HepG2 (cell line): ENCODE measurements at regions not wholly inside any gene's neighbourhood (a gene's known extent, or its start where the extent isn't known, plus 50 kb on each side); places are given as distances from the start of the nearest gene placed in this dataset.

Source experiments
- ATAC-seq: fragments of 200-7000 bp; cut with Tn5 transposase; 3 replicates; pipeline ENCODE4 v1.9.1; 2020; ENCODE audit warnings: mild to moderate bottlenecking, moderate library complexity
- BruUV-seq: library from RNA; stranded (reverse); fragments of 400-500 nt; replicated peaks from 2 replicates; lab custom pipeline; 2021; lab: Mats Ljungman, UMichigan
- CTCF ChIA-PET: fragments of 300-600 bp; formaldehyde crosslinking; extraction: SDS; loops from one replicate; lab custom pipeline; 2021; ENCODE audit warnings: low total read pairs, inconsistent platforms, low intra/inter-chr PET ratio; lab: Yijun Ruan, JAX
- POLR2A ChIA-PET: fragments of 350-600 bp; sonication (Branson Sonifier 250); formaldehyde crosslinking; loops from one replicate; lab custom pipeline; 2020; ENCODE audit warnings: antibody characterized with exemption, inconsistent platforms; lab: Yijun Ruan, JAX
- DNase-seq: peaks from one replicate; pipeline ENCODE4 v3.0.0-alpha.2; 2015; ENCODE audit warnings: low spot score
- FAIRE-seq: peaks from 3 replicates; lab custom pipeline; 2011; peaks lifted over from hg19 to GRCh38; lab: Jason Lieb, UNC
- H2AFZ ChIP-seq: one replicate; pipeline ENCODE4 v1.6.1; 2011; ENCODE audit warnings: low read length, inconsistent platforms
- H3K27ac ChIP-seq: fragments of 300-600 bp; 3 replicates; pipeline ENCODE4 v1.8.0; 2011; ENCODE audit warnings: mixed run types, mild to moderate bottlenecking, mixed read lengths, low read length, inconsistent platforms; ENCODE audit not compliant: insufficient read depth; ENCODE audit errors: extremely low read length
- H3K27me3 ChIP-seq, 2 experiments: fragments of 200-600 bp in 1 of 2; 2 replicates in 1 of 2; 3 replicates in 1 of 2; pipeline versions ENCODE4 v1.6.0 to v1.8.0; 2011; ENCODE audit warnings: low read length in 2 of 2, mild to moderate bottlenecking in 2 of 2, moderate library complexity in 2 of 2, inconsistent platforms in 1 of 2; ENCODE audit not compliant: insufficient read depth in 2 of 2, control insufficient read depth in 1 of 2
- H3K36me3 ChIP-seq, 2 experiments: fragments of 200-600 bp in 1 of 2; replicated peaks in 1 of 2; 2 replicates in 1 of 2; 3 replicates in 1 of 2; pipeline versions ENCODE4 v1.5.1 to v1.8.0; 2011; ENCODE audit warnings: low read length in 2 of 2, inconsistent platforms in 1 of 2; ENCODE audit not compliant: insufficient read depth in 2 of 2, control insufficient read depth in 1 of 2
- H3K4me1 ChIP-seq: 2 replicates; pipeline ENCODE4 v1.5.1; 2012; ENCODE audit warnings: low read length, inconsistent platforms; ENCODE audit not compliant: insufficient read depth
- H3K4me2 ChIP-seq: 2 replicates; pipeline ENCODE4 v1.6.0; 2011; ENCODE audit warnings: low read depth, low read length, inconsistent platforms
- H3K4me3 ChIP-seq, 3 experiments: fragments of 200-600 bp in 1 of 3; sonication (generic), shearing (Covaris generic) in 1 of 3; replicated peaks in 1 of 3; 2 replicates each; pipeline ENCODE4 v1.5.1; 2011 to 2016; ENCODE audit warnings: low read length in 3 of 3, inconsistent platforms in 2 of 3, low read depth in 2 of 3, mild to moderate bottlenecking in 2 of 3, control low read depth in 1 of 3, mixed read lengths in 1 of 3; ENCODE audit not compliant: insufficient read depth in 1 of 3
- H3K79me2 ChIP-seq: one replicate; pipeline ENCODE4 v1.6.1; 2011; ENCODE audit warnings: low read length, inconsistent platforms; ENCODE audit not compliant: insufficient read depth
- H3K9ac ChIP-seq: 2 replicates; pipeline ENCODE4 v1.6.0; 2011; ENCODE audit warnings: mild to moderate bottlenecking, low read depth, low read length, inconsistent platforms; ENCODE audit not compliant: insufficient read depth
- H3K9me3 ChIP-seq: 2 replicates; pipeline ENCODE4 v1.5.1; 2012; ENCODE audit warnings: mild to moderate bottlenecking, low read length
- H4K20me1 ChIP-seq: 2 replicates; pipeline ENCODE4 v1.6.0; 2011; ENCODE audit warnings: inconsistent platforms, mild to moderate bottlenecking, low read length, moderate library complexity; ENCODE audit not compliant: insufficient read depth
- ATF5 ChIP-seq: sonication (generic); formaldehyde crosslinking; IDR thresholded peaks from 2 replicates; pipeline ENCODE4 v1.4.0; 2020; ENCODE audit warnings: mild to moderate bottlenecking, low read depth, missing genetic modification reagents
- CC2D1A ChIP-seq: sonication (generic); formaldehyde crosslinking; IDR thresholded peaks from 2 replicates; pipeline ENCODE4 v1.8.1; 2023; ENCODE audit warnings: mild to moderate bottlenecking, missing genetic modification reagents
- CEBPB ChIP-seq: IDR thresholded peaks from 2 replicates; pipeline ENCODE4 v1.6.1; 2011; ENCODE audit warnings: low read depth, low read length, improper control_type of control experiment, borderline replicate concordance
- EZH2 ChIP-seq: conservative IDR thresholded peaks from 2 replicates; pipeline ENCODE4 v1.6.1; 2012; ENCODE audit warnings: mild to moderate bottlenecking, low read depth, low read length, moderate library complexity
- HOXD1 ChIP-seq: sonication (generic); formaldehyde crosslinking; IDR thresholded peaks from 2 replicates; pipeline ENCODE4 v1.5.0; 2020; ENCODE audit warnings: missing genetic modification reagents
- KAT2B ChIP-seq: fragments of 150-350 bp; IDR thresholded peaks from 2 replicates; pipeline ENCODE4 v1.6.1; 2014; ENCODE audit warnings: low read depth, low read length, borderline replicate concordance
- TGIF2 ChIP-seq: IDR thresholded peaks from 2 replicates; pipeline ENCODE4 v1.6.1; 2016; ENCODE audit warnings: control low read depth, missing compliant biosample characterization
- ZNF24 ChIP-seq: fragments of 450-650 bp; IDR thresholded peaks from 2 replicates; pipeline ENCODE4 v1.6.1; 2017; ENCODE audit warnings: antibody characterized with exemption, mild to moderate bottlenecking
- ZNF3 ChIP-seq: IDR thresholded peaks from 2 replicates; pipeline ENCODE4 v1.7.0; 2017; ENCODE audit warnings: inconsistent platforms
- ZNF672 ChIP-seq: sonication (generic); formaldehyde crosslinking; IDR thresholded peaks from 2 replicates; pipeline ENCODE4 v1.8.1; 2022; ENCODE audit warnings: missing genetic modification reagents
- WGBS: methylation state at CpG from one replicate; pipeline ENCODE4 v1.1.6; 2017; ENCODE audit warnings: low lambda C conversion rate; 5-methylcytosine and 5-hydroxymethylcytosine counted together
- in situ Hi-C: cut with HindIII; loops from 2 replicates; pipeline ENCODE4 v1.10.0; 2017; ENCODE audit warnings: low pct_unique_long_range_greater_than_20kb; ENCODE audit not compliant: extremely low pct_ligation_motif_present
- intact Hi-C: fragments of 100-400 bp; cut with micrococcal nuclease; formaldehyde crosslinking; loops from one replicate; pipeline ENCODE4 v1.10.0; 2022; ENCODE audit not compliant: unreplicated experiment

GRCh38 chr2:53096351-53096750 is 671.3 kb upstream of the CHAC2 start:
- CTCF ChIA-PET: no interaction called here
- no peak overlapping the region for H2AFZ ChIP-seq
- BruUV-seq: no TSS peak
- H3K4me3 ChIP-seq: no peak overlapping the region
- H3K9ac ChIP-seq: no peak overlapping the region
- no peaks in the 10 kb centered on the region for H3K27me3 ChIP-seq
- H3K36me3 ChIP-seq: no peaks in the 10 kb centered on the region
- DNase-seq (no peak), FAIRE-seq (no peak), ATAC-seq (no peak)
- H3K4me1 ChIP-seq: peaks cover 6% of the 10 kb centered on the region; the same call in 1 of the 2 replicates
- no peak overlapping the region for H3K27ac ChIP-seq
- H3K9me3 ChIP-seq: no peaks in the 10 kb centered on the region
- no peaks in the 10 kb centered on the region for H4K20me1 ChIP-seq
- 31% methylated on average over 4 of the region's 4 CpGs for WGBS
- H3K79me2 ChIP-seq: no peaks in the 10 kb centered on the region
- in situ Hi-C loops: no loop called here
- POLR2A ChIA-PET: no interaction called here
- no peak for TF ChIP-seq ATF5 (CRISPR knock-in tag)
- TF ChIP-seq HOXD1 (CRISPR knock-in tag): no peak
- intact Hi-C loops: no loop called here
- H3K4me2 ChIP-seq: no peak overlapping the region

GRCh38 chr2:53095664-53096063 is 671.9 kb upstream of the CHAC2 start:
- in situ Hi-C loops: no loop called here
- TF ChIP-seq ZNF24 (peak; percentile 85), CC2D1A (CRISPR knock-in tag) (no peak), TGIF2 (0 out of 2 replicates have a peak, but pooled peaks have one; percentile 23), ZNF672 (CRISPR knock-in tag) (no peak), EZH2 (no peak), KAT2B (peak; percentile 54; the same call in 1 of the 2 replicates), CEBPB (peak; percentile 75), ZNF3 (CRISPR knock-in tag) (peak; percentile 45; the same call in 1 of the 2 replicates)
- no peaks in the 10 kb centered on the region for H3K9me3 ChIP-seq
- no peak overlapping the region for H3K4me2 ChIP-seq
- ATAC-seq (0 out of 3 replicates have a peak, but pooled peaks have one; percentile 24), FAIRE-seq (no peak), DNase-seq (no peak)
- 29% methylated on average over 1 of the region's 1 CpG for WGBS
- no peak overlapping the region for H3K4me3 ChIP-seq
- no peak overlapping the region for H3K27ac ChIP-seq
- H3K36me3 ChIP-seq: no peaks in the 10 kb centered on the region
- no peak overlapping the region for H2AFZ ChIP-seq
- H4K20me1 ChIP-seq: no peaks in the 10 kb centered on the region
- intact Hi-C loops: no loop called here
- ChIA-PET CTCF (no interaction called here), POLR2A (no interaction called here)
- peaks cover 6% of the 10 kb centered on the region; the same call in 1 of the 2 replicates for H3K4me1 ChIP-seq
- H3K79me2 ChIP-seq: no peaks in the 10 kb centered on the region
- H3K9ac ChIP-seq: no peak overlapping the region
- no peaks in the 10 kb centered on the region for H3K27me3 ChIP-seq
- BruUV-seq: no TSS peak
